WTC11 (cell line): ENCODE measurements at regions not wholly inside any gene's neighbourhood (a gene's known extent, or its start where the extent isn't known, plus 50 kb on each side); places are given as distances from the start of the nearest gene placed in this dataset.

Source experiments
- ATF1 ChIP-seq: sonication (generic); formaldehyde crosslinking; IDR thresholded peaks from 2 replicates; pipeline ENCODE4 v1.8.1; 2023; ENCODE audit warnings: mild to moderate bottlenecking, moderate library complexity, missing genetic modification reagents
- CBFB ChIP-seq: sonication (generic); formaldehyde crosslinking; IDR thresholded peaks from 2 replicates; pipeline ENCODE4 v1.8.1; 2022; ENCODE audit warnings: mild to moderate bottlenecking, low read depth, missing genetic modification reagents
- CTCF ChIP-seq: fragments of 200-600 bp; IDR thresholded peaks from 2 replicates; pipeline ENCODE4 v1.8.0; 2022; ENCODE audit warnings: antibody characterized with exemption
- ERG ChIP-seq: fragments of 250-450 bp; sonication (Bioruptor Pico); IDR thresholded peaks from 2 replicates; pipeline ENCODE4 v1.8.0; 2021; ENCODE audit warnings: mild to moderate bottlenecking
- GABPB1 ChIP-seq: sonication (generic); formaldehyde crosslinking; IDR thresholded peaks from 2 replicates; pipeline ENCODE4 v1.8.1; 2023; ENCODE audit warnings: mild to moderate bottlenecking, missing genetic modification reagents
- GRHL2 ChIP-seq: fragments of 250-450 bp; sonication (Bioruptor Pico); IDR thresholded peaks from 2 replicates; pipeline ENCODE4 v1.8.0; 2022; ENCODE audit warnings: mild to moderate bottlenecking, moderate library complexity; ENCODE audit not compliant: insufficient replicate concordance, severe bottlenecking
- IRF1 ChIP-seq: sonication (generic); formaldehyde crosslinking; IDR thresholded peaks from 2 replicates; pipeline ENCODE4 v1.8.0; 2023; ENCODE audit warnings: missing genetic modification reagents
- IRF2 ChIP-seq: sonication (generic); formaldehyde crosslinking; IDR thresholded peaks from 2 replicates; pipeline ENCODE4 v1.8.0; 2022; ENCODE audit warnings: low read depth, missing genetic modification reagents, borderline replicate concordance
- JUN ChIP-seq: sonication (generic); formaldehyde crosslinking; IDR thresholded peaks from 2 replicates; pipeline ENCODE4 v1.8.0; 2023; ENCODE audit warnings: mild to moderate bottlenecking, missing genetic modification reagents
- KAT7 ChIP-seq: sonication (generic); formaldehyde crosslinking; IDR thresholded peaks from 2 replicates; pipeline ENCODE4 v1.8.1; 2023; ENCODE audit warnings: missing genetic modification reagents, mild to moderate bottlenecking, borderline replicate concordance
- MYBL2 ChIP-seq: sonication (generic); formaldehyde crosslinking; IDR thresholded peaks from 2 replicates; pipeline ENCODE4 v1.8.1; 2023; ENCODE audit warnings: mild to moderate bottlenecking, moderate library complexity, missing genetic modification reagents
- NFATC4 ChIP-seq: fragments of 250-450 bp; sonication (Bioruptor Pico); IDR thresholded peaks from 2 replicates; pipeline ENCODE4 v1.9.0; 2021; ENCODE audit warnings: mild to moderate bottlenecking
- NFE2L1 ChIP-seq: sonication (generic); formaldehyde crosslinking; IDR thresholded peaks from 2 replicates; pipeline ENCODE4 v1.8.1; 2023; ENCODE audit warnings: missing genetic modification reagents
- NFYB ChIP-seq: sonication (generic); formaldehyde crosslinking; conservative IDR thresholded peaks from 2 replicates; pipeline ENCODE4 v1.8.0; 2022; ENCODE audit warnings: low read depth, missing genetic modification reagents
- NR2C2 ChIP-seq: sonication (generic); formaldehyde crosslinking; IDR thresholded peaks from 2 replicates; pipeline ENCODE4 v1.8.0; 2022; ENCODE audit warnings: mild to moderate bottlenecking, missing genetic modification reagents
- RELA ChIP-seq: sonication (generic); formaldehyde crosslinking; IDR thresholded peaks from 2 replicates; pipeline ENCODE4 v1.8.1; 2022; ENCODE audit warnings: missing genetic modification reagents, mild to moderate bottlenecking, borderline replicate concordance
- SMAD4 ChIP-seq: sonication (generic); formaldehyde crosslinking; IDR thresholded peaks from 2 replicates; pipeline ENCODE4 v1.8.0; 2022; ENCODE audit warnings: mild to moderate bottlenecking, missing genetic modification reagents
- SP1 ChIP-seq: sonication (generic); formaldehyde crosslinking; conservative IDR thresholded peaks from 2 replicates; pipeline ENCODE4 v1.8.1; 2022; ENCODE audit warnings: missing genetic modification reagents
- ZNF121 ChIP-seq: sonication (generic); formaldehyde crosslinking; IDR thresholded peaks from 2 replicates; pipeline ENCODE4 v1.8.0; 2023; ENCODE audit warnings: missing genetic modification reagents
- ZNF219 ChIP-seq: sonication (generic); formaldehyde crosslinking; IDR thresholded peaks from 2 replicates; pipeline ENCODE4 v1.8.0; 2023; ENCODE audit warnings: missing genetic modification reagents, mild to moderate bottlenecking, borderline replicate concordance
- ZNF317 ChIP-seq: sonication (generic); formaldehyde crosslinking; IDR thresholded peaks from 2 replicates; pipeline ENCODE4 v1.8.1; 2023; ENCODE audit warnings: low read depth, mild to moderate bottlenecking, moderate library complexity, missing genetic modification reagents, borderline replicate concordance
- ZNF416 ChIP-seq: fragments of 250-450 bp; sonication (Bioruptor Pico); IDR thresholded peaks from 2 replicates; pipeline ENCODE4 v1.9.0; 2021; ENCODE audit warnings: mild to moderate bottlenecking, inconsistent platforms
- ZNF423 ChIP-seq: fragments of 250-450 bp; sonication (Bioruptor Pico); IDR thresholded peaks from 2 replicates; pipeline ENCODE4 v2.1.2; 2022; ENCODE audit warnings: mild to moderate bottlenecking, moderate library complexity
- ZNF532 ChIP-seq: fragments of 250-450 bp; sonication (Bioruptor Pico); IDR thresholded peaks from 2 replicates; pipeline ENCODE4 v1.9.0; 2021; ENCODE audit warnings: mild to moderate bottlenecking, borderline replicate concordance
- TF ChIP-seq, protein P1 (sequence below): fragments of 250-450 bp; sonication (Bioruptor Pico); IDR thresholded peaks from 2 replicates; pipeline ENCODE4 v1.9.0; 2021; ENCODE audit warnings: mild to moderate bottlenecking
- TF ChIP-seq, protein P2 (sequence below): sonication (generic); formaldehyde crosslinking; IDR thresholded peaks from 2 replicates; pipeline ENCODE4 v1.8.1; 2022; ENCODE audit warnings: low read depth, missing genetic modification reagents, borderline replicate concordance
- TF ChIP-seq, protein P3 (sequence below): fragments of 250-450 bp; sonication (Bioruptor Pico); IDR thresholded peaks from 2 replicates; pipeline ENCODE4 v2.1.2; 2022; ENCODE audit warnings: mild to moderate bottlenecking, moderate library complexity
- TF ChIP-seq, protein P4 (sequence below): sonication (generic); formaldehyde crosslinking; IDR thresholded peaks from 2 replicates; pipeline ENCODE4 v1.8.1; 2023; ENCODE audit warnings: mild to moderate bottlenecking, missing genetic modification reagents

GRCh38 chr6:17200395-17200794 is 80.8 kb upstream of the RBM24 start (continued):
- TF ChIP-seq, protein P1, sequence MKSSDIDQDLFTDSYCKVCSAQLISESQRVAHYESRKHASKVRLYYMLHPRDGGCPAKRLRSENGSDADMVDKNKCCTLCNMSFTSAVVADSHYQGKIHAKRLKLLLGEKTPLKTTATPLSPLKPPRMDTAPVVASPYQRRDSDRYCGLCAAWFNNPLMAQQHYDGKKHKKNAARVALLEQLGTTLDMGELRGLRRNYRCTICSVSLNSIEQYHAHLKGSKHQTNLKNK = no peak
- TF ChIP-seq, protein P2, sequence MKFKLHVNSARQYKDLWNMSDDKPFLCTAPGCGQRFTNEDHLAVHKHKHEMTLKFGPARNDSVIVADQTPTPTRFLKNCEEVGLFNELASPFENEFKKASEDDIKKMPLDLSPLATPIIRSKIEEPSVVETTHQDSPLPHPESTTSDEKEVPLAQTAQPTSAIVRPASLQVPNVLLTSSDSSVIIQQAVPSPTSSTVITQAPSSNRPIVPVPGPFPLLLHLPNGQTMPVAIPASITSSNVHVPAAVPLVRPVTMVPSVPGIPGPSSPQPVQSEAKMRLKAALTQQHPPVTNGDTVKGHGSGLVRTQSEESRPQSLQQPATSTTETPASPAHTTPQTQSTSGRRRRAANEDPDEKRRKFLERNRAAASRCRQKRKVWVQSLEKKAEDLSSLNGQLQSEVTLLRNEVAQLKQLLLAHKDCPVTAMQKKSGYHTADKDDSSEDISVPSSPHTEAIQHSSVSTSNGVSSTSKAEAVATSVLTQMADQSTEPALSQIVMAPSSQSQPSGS = no peak
- TF ChIP-seq CTCF = peak; percentile 31; the same call in 1 of the 2 replicates
- peak; percentile 69; the same call in 1 of the 2 replicates for TF ChIP-seq IRF1 (CRISPR knock-in tag)
- TF ChIP-seq GABPB1 = no peak
- TF ChIP-seq NFYB (CRISPR knock-in tag) = no peak
- TF ChIP-seq CBFB (CRISPR knock-in tag) = 0 out of 2 replicates have a peak, but pooled peaks have one; percentile 80
- TF ChIP-seq ATF1 (CRISPR knock-in tag) = no peak
- no peak for TF ChIP-seq GRHL2
- TF ChIP-seq ZNF532 (CRISPR knock-in tag) = no peak
- TF ChIP-seq SP1 (CRISPR knock-in tag) = peak; percentile 47; the same call in 1 of the 2 replicates
- TF ChIP-seq JUN (CRISPR knock-in tag) = no peak
- TF ChIP-seq ERG (CRISPR knock-in tag) = no peak
- TF ChIP-seq, protein P3, sequence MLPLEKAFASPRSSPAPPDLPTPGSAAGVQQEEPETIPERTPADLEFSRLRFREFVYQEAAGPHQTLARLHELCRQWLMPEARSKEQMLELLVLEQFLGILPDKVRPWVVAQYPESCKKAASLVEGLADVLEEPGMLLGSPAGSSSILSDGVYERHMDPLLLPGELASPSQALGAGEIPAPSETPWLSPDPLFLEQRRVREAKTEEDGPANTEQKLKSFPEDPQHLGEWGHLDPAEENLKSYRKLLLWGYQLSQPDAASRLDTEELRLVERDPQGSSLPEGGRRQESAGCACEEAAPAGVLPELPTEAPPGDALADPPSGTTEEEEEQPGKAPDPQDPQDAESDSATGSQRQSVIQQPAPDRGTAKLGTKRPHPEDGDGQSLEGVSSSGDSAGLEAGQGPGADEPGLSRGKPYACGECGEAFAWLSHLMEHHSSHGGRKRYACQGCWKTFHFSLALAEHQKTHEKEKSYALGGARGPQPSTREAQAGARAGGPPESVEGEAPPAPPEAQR = no peak
- TF ChIP-seq SMAD4 = 0 out of 2 replicates have a peak, but pooled peaks have one; percentile 49
- TF ChIP-seq RELA = no peak
- TF ChIP-seq KAT7 = no peak
- 0 out of 2 replicates have a peak, but pooled peaks have one; percentile 24 for TF ChIP-seq ZNF219 (CRISPR knock-in tag)
- TF ChIP-seq NFATC4 (CRISPR knock-in tag) = no peak
- peak; percentile 71; the same call in 1 of the 2 replicates for TF ChIP-seq NFE2L1
- TF ChIP-seq IRF2 (CRISPR knock-in tag) = no peak
- peak; percentile 46; the same call in 1 of the 2 replicates for TF ChIP-seq ZNF317 (CRISPR knock-in tag)
- peak; percentile 54; the same call in 1 of the 2 replicates for TF ChIP-seq MYBL2
- TF ChIP-seq ZNF416 (CRISPR knock-in tag) = no peak
- peak; percentile 57; the same call in 1 of the 2 replicates for TF ChIP-seq ZNF121 (CRISPR knock-in tag)
- TF ChIP-seq, protein P4, sequence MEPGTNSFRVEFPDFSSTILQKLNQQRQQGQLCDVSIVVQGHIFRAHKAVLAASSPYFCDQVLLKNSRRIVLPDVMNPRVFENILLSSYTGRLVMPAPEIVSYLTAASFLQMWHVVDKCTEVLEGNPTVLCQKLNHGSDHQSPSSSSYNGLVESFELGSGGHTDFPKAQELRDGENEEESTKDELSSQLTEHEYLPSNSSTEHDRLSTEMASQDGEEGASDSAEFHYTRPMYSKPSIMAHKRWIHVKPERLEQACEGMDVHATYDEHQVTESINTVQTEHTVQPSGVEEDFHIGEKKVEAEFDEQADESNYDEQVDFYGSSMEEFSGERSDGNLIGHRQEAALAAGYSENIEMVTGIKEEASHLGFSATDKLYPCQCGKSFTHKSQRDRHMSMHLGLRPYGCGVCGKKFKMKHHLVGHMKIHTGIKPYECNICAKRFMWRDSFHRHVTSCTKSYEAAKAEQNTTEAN (CRISPR knock-in tag) = peak; percentile 81; the same call in 1 of the 2 replicates
- no peak for TF ChIP-seq NR2C2 (CRISPR knock-in tag)
- no peak for TF ChIP-seq ZNF423 (CRISPR knock-in tag)
